OCI-LY3 (cell line): ENCODE measurements at regions not wholly inside any gene's neighbourhood (a gene's known extent, or its start where the extent isn't known, plus 50 kb on each side); places are given as distances from the start of the nearest gene placed in this dataset.
"Not testable (repeated sequence)": the region's sequence is repeated elsewhere in the genome, so short reads cannot be mapped to it uniquely, and the experiment has no call there.

Source experiments
- CTCF ChIP-seq: fragments of 200-600, 300-600 bp; sonication (generic); IDR thresholded peaks from 2 replicates; pipeline ENCODE4 v1.5.1; 2014; ENCODE audit warnings: antibody characterized with exemption, low read length, low read depth
- EZH2phosphoT487 ChIP-seq: fragments of 200-600 bp; shearing (Covaris generic); IDR thresholded peaks from 2 replicates; pipeline ENCODE4 v1.6.1; 2018; ENCODE audit warnings: antibody characterized with exemption, mixed run types, low read depth

- TF ChIP-seq CTCF, EZH2phosphoT487: not testable (repeated sequence)
Measured at GRCh38 chr12:131625966-131626722, 84.7 kb upstream of the SFSWAP start.
